GM23248 (cell line): ENCODE measurements at regions not wholly inside any gene's neighbourhood (a gene's known extent, or its start where the extent isn't known, plus 50 kb on each side); places are given as distances from the start of the nearest gene placed in this dataset.
"Not testable (repeated sequence)": the region's sequence is repeated elsewhere in the genome, so short reads cannot be mapped to it uniquely, and the experiment has no call there.

Experiments used
- DNase-seq: peaks from one replicate; pipeline ENCODE4 v3.0.0-alpha.2; 2015
- H2AFZ ChIP-seq: fragments of 200-600 bp; sonication (generic); 2 replicates; pipeline ENCODE4 v1.6.1; 2016; ENCODE audit warnings: antibody characterized with exemption
- H3F3A ChIP-seq: fragments of 200-600 bp; sonication (generic); 2 replicates; pipeline ENCODE4 v1.6.1; 2016; ENCODE audit warnings: mild to moderate bottlenecking, antibody characterized with exemption, mixed run types; ENCODE audit not compliant: insufficient read depth
- H3K27ac ChIP-seq: fragments of 200-600 bp; sonication (generic); 2 replicates; pipeline ENCODE4 v1.5.1; 2016; ENCODE audit warnings: mild to moderate bottlenecking
- H3K27me3 ChIP-seq: fragments of 200-600 bp; sonication (generic); replicated peaks from 2 replicates; pipeline ENCODE4 v1.6.1; 2016; ENCODE audit warnings: mild to moderate bottlenecking; ENCODE audit not compliant: insufficient read depth
- H3K36me3 ChIP-seq: fragments of 200-600 bp; sonication (generic); 2 replicates; pipeline ENCODE4 v1.6.1; 2016; ENCODE audit warnings: low read depth, mild to moderate bottlenecking
- H3K4me1 ChIP-seq: fragments of 200-600 bp; sonication (generic); 2 replicates; pipeline ENCODE4 v1.6.1; 2016; ENCODE audit warnings: mild to moderate bottlenecking; ENCODE audit not compliant: insufficient read depth
- H3K4me2 ChIP-seq: fragments of 200-600 bp; sonication (generic); one replicate; pipeline ENCODE4 v1.6.1; 2016; ENCODE audit warnings: mild to moderate bottlenecking; ENCODE audit not compliant: unreplicated experiment
- H3K4me3 ChIP-seq: fragments of 200-600 bp; sonication (generic); 2 replicates; pipeline ENCODE4 v1.5.1; 2016; ENCODE audit warnings: mild to moderate bottlenecking
- H3K79me2 ChIP-seq: fragments of 200-600 bp; sonication (generic); 2 replicates; pipeline ENCODE4 v1.6.1; 2016; ENCODE audit warnings: mild to moderate bottlenecking; ENCODE audit not compliant: insufficient read depth
- H3K9ac ChIP-seq: fragments of 200-600 bp; sonication (generic); 2 replicates; pipeline ENCODE4 v1.6.1; 2016; ENCODE audit warnings: mild to moderate bottlenecking
- H3K9me2 ChIP-seq: fragments of 200-600 bp; sonication (generic); 2 replicates; pipeline ENCODE4 v1.6.1; 2016; ENCODE audit warnings: mixed run types, mild to moderate bottlenecking, moderate library complexity; ENCODE audit not compliant: insufficient read depth
- H3K9me3 ChIP-seq: fragments of 200-600 bp; sonication (generic); one replicate; pipeline ENCODE4 v1.6.1; 2017; ENCODE audit warnings: low read depth
- H4K20me1 ChIP-seq: fragments of 200-600 bp; sonication (generic); 2 replicates; pipeline ENCODE4 v1.6.0; 2016; ENCODE audit not compliant: insufficient read depth
- EZH2 ChIP-seq: fragments of 200-600 bp; sonication (generic); IDR thresholded peaks from 2 replicates; pipeline ENCODE4 v1.6.1; 2018; ENCODE audit warnings: antibody characterized with exemption, mild to moderate bottlenecking; ENCODE audit not compliant: insufficient read depth, poor library complexity, severe bottlenecking
- EZH2phosphoT487 ChIP-seq: fragments of 200-600 bp; sonication (generic); IDR thresholded peaks from 2 replicates; pipeline ENCODE4 v1.6.1; 2018; ENCODE audit warnings: antibody characterized with exemption, moderate library complexity, mild to moderate bottlenecking, low read depth; ENCODE audit not compliant: insufficient read depth
- WGBS, 2 experiments: methylation state at CpG; one replicate each; pipeline ENCODE4 v1.1.6; 2015 to 2017; ENCODE audit warnings: low lambda C conversion rate in 2 of 2, low coverage in 1 of 2; ENCODE audit errors: missing lambda C conversion rate in 2 of 2; 5-methylcytosine and 5-hydroxymethylcytosine counted together
- in situ Hi-C: fragments of 300-500 bp; cut with MboI; formaldehyde crosslinking; loops from 2 replicates; pipeline ENCODE4 v1.15.0; 2020

GRCh38 chr10:81479316-81479715, 395.7 kb upstream of the NRG3 start:
- no peak overlapping the region for H3K9ac ChIP-seq
- H3K27ac ChIP-seq, result no peak overlapping the region
- no peaks in the 10 kb centered on the region for H3F3A ChIP-seq
- no peak overlapping the region for H3K4me2 ChIP-seq
- no peaks in the 10 kb centered on the region for H3K79me2 ChIP-seq
- H4K20me1 ChIP-seq, result no peaks in the 10 kb centered on the region
- H3K9me2 ChIP-seq, result no peaks in the 10 kb centered on the region
- DNase-seq, result no peak
- H3K4me1 ChIP-seq, result no peaks in the 10 kb centered on the region
- in situ Hi-C loops, result no loop called here
- WGBS, 2 experiments, result 21 to 36% methylated on average over 3 of the region's 3 CpGs
- no peaks in the 10 kb centered on the region for H3K27me3 ChIP-seq
- H2AFZ ChIP-seq, result no peak overlapping the region
- H3K9me3 ChIP-seq, result peaks cover 2% of the 10 kb centered on the region
- H3K4me3 ChIP-seq, result no peak overlapping the region
- no peaks in the 10 kb centered on the region for H3K36me3 ChIP-seq
- no peak for TF ChIP-seq EZH2phosphoT487

GRCh38 chr10:81496626-81497025, 378.4 kb upstream of the NRG3 start:
- no peak for TF ChIP-seq EZH2
- TF ChIP-seq EZH2phosphoT487, result no peak
- no peaks in the 10 kb centered on the region for H3F3A ChIP-seq
- no peaks in the 10 kb centered on the region for H4K20me1 ChIP-seq
- H3K4me1 ChIP-seq, result no peaks in the 10 kb centered on the region
- no peaks in the 10 kb centered on the region for H3K79me2 ChIP-seq
- H3K27me3 ChIP-seq, result no peaks in the 10 kb centered on the region
- no peaks in the 10 kb centered on the region for H3K9me3 ChIP-seq
- no peaks in the 10 kb centered on the region for H3K9me2 ChIP-seq
- in situ Hi-C loops, result no loop called here
- H2AFZ ChIP-seq, result no peak overlapping the region
- H3K9ac ChIP-seq, result no peak overlapping the region
- no peaks in the 10 kb centered on the region for H3K36me3 ChIP-seq
- H3K27ac ChIP-seq, result no peak overlapping the region
- H3K4me2 ChIP-seq, result no peak overlapping the region
- no peak for DNase-seq
- H3K4me3 ChIP-seq, result no peak overlapping the region

- TF ChIP-seq EZH2phosphoT487, result no peak
- TF ChIP-seq EZH2, result no peak
- in situ Hi-C loops, result no loop called here
- Histone ChIP-seq H3K4me3 (no peak overlapping the region), H3K36me3 (no peaks in the 10 kb centered on the region), H3K27ac (no peak overlapping the region), H3K27me3 (no peaks in the 10 kb centered on the region), H2AFZ (no peak overlapping the region), H3K9me3 (no peaks in the 10 kb centered on the region), H3K4me1 (no peaks in the 10 kb centered on the region), H3K9me2 (no peaks in the 10 kb centered on the region), H3F3A (no peaks in the 10 kb centered on the region), H3K79me2 (no peaks in the 10 kb centered on the region), H3K4me2 (no peak overlapping the region), H3K9ac (no peak overlapping the region), H4K20me1 (no peaks in the 10 kb centered on the region)
- DNase-seq, result no peak
- WGBS, 2 experiments, result 7 to 13% methylated on average over 3 of the region's 3 CpGs
Measured at GRCh38 chr10:81498011-81498551, 376.9 kb upstream of the NRG3 start.

- in situ Hi-C loops, result no loop called here
- TF ChIP-seq EZH2phosphoT487 (no peak), EZH2 (no peak)
Measured at GRCh38 chr10:81502677-81503359, 372.2 kb upstream of the NRG3 start.

GRCh38 chr10:81505777-81506176, 369.2 kb upstream of the NRG3 start:
- DNase-seq, H3K4me3 ChIP-seq, H3K9ac ChIP-seq, H3K4me1 ChIP-seq, H4K20me1 ChIP-seq, H3K4me2 ChIP-seq, H3K27me3 ChIP-seq, H3K9me2 ChIP-seq, H3K9me3 ChIP-seq, H3K36me3 ChIP-seq, H3K27ac ChIP-seq, in situ Hi-C loops, H2AFZ ChIP-seq, H3F3A ChIP-seq, H3K79me2 ChIP-seq: not testable (repeated sequence)
- WGBS, 2 experiments, result 68 to 72% methylated on average over 13 to 25 of the region's 25 CpGs

More at GRCh38 chr10:81502677-81503359, 372.2 kb upstream of the NRG3 start:
- Histone ChIP-seq H3F3A (no peaks in the 10 kb centered on the region), H3K4me1 (no peaks in the 10 kb centered on the region), H3K27me3 (no peaks in the 10 kb centered on the region), H3K36me3 (no peaks in the 10 kb centered on the region), H3K79me2 (no peaks in the 10 kb centered on the region), H2AFZ (no peak overlapping the region), H3K9ac (no peak overlapping the region), H3K9me3 (no peaks in the 10 kb centered on the region), H3K9me2 (no peaks in the 10 kb centered on the region), H3K4me3 (no peak overlapping the region), H3K4me2 (no peak overlapping the region), H3K27ac (no peak overlapping the region), H4K20me1 (no peaks in the 10 kb centered on the region)
- DNase-seq, result no peak
- whole genome bisulfite sequencing, 2 experiments, result 54 to 64% methylated on average over 30 to 35 of the region's 35 CpGs
